ENCODE measurements at regions not wholly inside any gene's neighbourhood (a gene's known extent, or its start where the extent isn't known, plus 50 kb on each side); places are given as distances from the start of the nearest gene placed in this dataset.

DNA sequence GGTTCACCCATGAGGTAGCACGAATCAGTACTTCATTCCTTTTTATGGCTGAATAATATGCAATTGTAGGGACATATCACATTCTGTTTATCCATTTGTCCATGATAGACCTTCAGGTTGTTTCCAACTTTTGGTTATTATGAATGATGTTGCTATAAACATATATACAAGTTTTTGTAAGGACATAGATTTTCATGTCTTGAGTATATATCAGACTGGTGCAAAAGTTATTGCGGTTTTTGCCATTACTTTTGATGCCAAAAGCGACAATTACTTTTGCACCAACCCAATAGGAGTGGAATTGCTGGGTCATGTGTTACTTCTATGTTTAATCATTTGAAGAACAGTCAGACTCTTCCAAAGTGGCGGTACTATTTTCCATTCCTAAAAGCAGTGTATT lies 361.5 kb downstream of the RPS24 start:
- Histone ChIP-seq H3K36me3 (no peaks in the 10 kb centered on the region), H3K27me3 (no peaks in the 10 kb centered on the region), H3K4me3 (no peak overlapping the region), H3K9me3 (no peaks in the 10 kb centered on the region), H3K27ac (no peak overlapping the region), H3K4me1 (no peaks in the 10 kb centered on the region)
- no peak for TF ChIP-seq POLR2A (IDR thresholded peaks at IDR 0.05)
- TF ChIP-seq, protein P1, sequence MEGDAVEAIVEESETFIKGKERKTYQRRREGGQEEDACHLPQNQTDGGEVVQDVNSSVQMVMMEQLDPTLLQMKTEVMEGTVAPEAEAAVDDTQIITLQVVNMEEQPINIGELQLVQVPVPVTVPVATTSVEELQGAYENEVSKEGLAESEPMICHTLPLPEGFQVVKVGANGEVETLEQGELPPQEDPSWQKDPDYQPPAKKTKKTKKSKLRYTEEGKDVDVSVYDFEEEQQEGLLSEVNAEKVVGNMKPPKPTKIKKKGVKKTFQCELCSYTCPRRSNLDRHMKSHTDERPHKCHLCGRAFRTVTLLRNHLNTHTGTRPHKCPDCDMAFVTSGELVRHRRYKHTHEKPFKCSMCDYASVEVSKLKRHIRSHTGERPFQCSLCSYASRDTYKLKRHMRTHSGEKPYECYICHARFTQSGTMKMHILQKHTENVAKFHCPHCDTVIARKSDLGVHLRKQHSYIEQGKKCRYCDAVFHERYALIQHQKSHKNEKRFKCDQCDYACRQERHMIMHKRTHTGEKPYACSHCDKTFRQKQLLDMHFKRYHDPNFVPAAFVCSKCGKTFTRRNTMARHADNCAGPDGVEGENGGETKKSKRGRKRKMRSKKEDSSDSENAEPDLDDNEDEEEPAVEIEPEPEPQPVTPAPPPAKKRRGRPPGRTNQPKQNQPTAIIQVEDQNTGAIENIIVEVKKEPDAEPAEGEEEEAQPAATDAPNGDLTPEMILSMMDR (IDR thresholded peaks at IDR 0.05 in 4 of 5, conservative IDR thresholded peaks at IDR 0.05 in 1 of 5), result no peak
- DNase-seq (no peak), ATAC-seq (no peak)
- intact Hi-C loops (cut with DNase I; ENCODE audit: low total_unique reads), result no loop called here
- in situ Hi-C loops (cut with MboI; ENCODE audit: low sequenced_read_pairs in 4 of 4), result no loop called here

DNA sequence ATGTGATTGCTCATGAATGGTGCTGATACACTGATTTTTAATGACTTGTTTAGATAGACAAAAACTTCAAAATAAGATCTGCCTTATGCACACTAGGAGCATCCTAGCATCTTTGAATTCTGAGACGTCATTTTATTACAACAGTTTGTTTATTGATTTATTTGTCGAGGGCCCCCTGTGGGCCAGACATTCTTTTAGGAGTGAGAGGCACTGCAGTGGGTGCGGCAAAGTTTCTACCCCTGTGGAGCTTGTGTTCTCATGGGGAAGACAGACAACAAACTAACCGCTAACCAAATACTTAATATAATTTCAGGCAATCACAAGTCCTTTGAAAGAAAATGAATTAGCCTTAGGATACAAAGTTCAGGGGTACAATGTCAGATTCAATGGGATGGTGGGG lies 363.1 kb downstream of the RPS24 start:
- in situ Hi-C loops (cut with MboI; ENCODE audit: low sequenced_read_pairs in 4 of 4), result no loop called here
- TF ChIP-seq, protein P1 (IDR thresholded peaks at IDR 0.05 in 4 of 5, conservative IDR thresholded peaks at IDR 0.05 in 1 of 5), result no peak
- no peak for TF ChIP-seq POLR2A (IDR thresholded peaks at IDR 0.05)
- peaks cover 0 to 3% of the 10 kb centered on the region in 2 donors for H3K4me1 ChIP-seq
- no peak for ATAC-seq
- intact Hi-C loops (cut with DNase I; ENCODE audit: low total_unique reads), result no loop called here
- no peaks in the 10 kb centered on the region for H3K27me3 ChIP-seq
- H3K27ac ChIP-seq, result no peak overlapping the region
- H3K9me3 ChIP-seq, result no peaks in the 10 kb centered on the region
- no peak for DNase-seq
- no peaks in the 10 kb centered on the region for H3K36me3 ChIP-seq
- H3K4me3 ChIP-seq, result no peak overlapping the region

DNA sequence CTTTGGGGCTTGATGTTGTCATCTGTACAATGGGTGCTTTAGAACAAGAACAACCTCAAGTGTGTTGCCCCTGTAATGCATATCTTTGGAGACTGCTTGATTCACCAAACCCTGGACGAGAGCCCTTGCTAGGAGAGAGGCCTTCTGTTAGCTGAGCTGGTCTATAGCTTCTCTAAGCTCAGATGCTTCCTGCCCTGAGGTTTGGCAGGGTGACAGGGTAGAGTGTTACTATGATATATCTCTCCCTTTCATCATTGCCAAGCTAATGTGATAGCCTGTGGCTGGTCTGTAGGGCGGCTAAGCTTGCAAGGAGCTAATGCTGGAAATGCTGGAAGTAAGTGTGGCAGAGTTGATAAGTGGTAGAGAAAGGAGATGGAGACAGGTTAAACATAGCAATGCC lies 364.1 kb downstream of the RPS24 start:
- H3K4me3 ChIP-seq, result no peak overlapping the region
- H3K9me3 ChIP-seq, result no peaks in the 10 kb centered on the region
- no peak for DNase-seq
- in situ Hi-C loops (cut with MboI; ENCODE audit: low sequenced_read_pairs in 4 of 4) (no loop called here), intact Hi-C loops (cut with DNase I; ENCODE audit: low total_unique reads) (no loop called here)
- H3K27me3 ChIP-seq, result no peaks in the 10 kb centered on the region
- H3K27ac ChIP-seq, result no peak overlapping the region
- TF ChIP-seq, protein P1 (IDR thresholded peaks at IDR 0.05 in 4 of 5, conservative IDR thresholded peaks at IDR 0.05 in 1 of 5), result no peak
- no peak for TF ChIP-seq POLR2A (IDR thresholded peaks at IDR 0.05)
- no peak for ATAC-seq
- H3K36me3 ChIP-seq, result no peaks in the 10 kb centered on the region
- H3K4me1 ChIP-seq, result peaks cover 0 to 3% of the 10 kb centered on the region in 2 donors

DNA sequence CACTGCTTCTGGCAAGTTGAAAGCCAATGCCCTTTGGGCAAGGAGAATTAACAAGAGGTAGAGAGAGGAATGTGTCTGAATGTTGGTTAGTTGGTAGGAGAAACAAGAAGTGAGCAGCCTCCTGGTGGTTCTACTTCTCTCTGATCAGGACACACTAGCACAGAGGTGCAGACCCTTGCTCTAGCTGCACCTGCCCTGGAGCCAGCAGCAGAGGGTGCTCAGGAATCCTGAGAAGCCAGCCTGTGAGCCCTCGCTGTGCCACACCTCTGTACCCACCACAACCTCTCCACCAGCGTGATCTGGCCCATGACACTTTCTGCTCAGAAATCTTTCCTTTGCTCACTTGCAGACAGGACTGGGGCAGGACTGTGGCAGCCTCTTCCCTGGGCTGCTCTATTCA lies 364.7 kb downstream of the RPS24 start:
- no peaks in the 10 kb centered on the region for H3K36me3 ChIP-seq
- intact Hi-C loops (cut with DNase I; ENCODE audit: low total_unique reads), result no loop called here
- DNase-seq, result no peak
- H3K27ac ChIP-seq, result no peak overlapping the region
- peaks cover 0 to 3% of the 10 kb centered on the region in 2 donors for H3K4me1 ChIP-seq
- ATAC-seq, result no peak
- no peak overlapping the region for H3K4me3 ChIP-seq
- H3K9me3 ChIP-seq, result no peaks in the 10 kb centered on the region
- in situ Hi-C loops (cut with MboI; ENCODE audit: low sequenced_read_pairs in 4 of 4), result no loop called here
- no peaks in the 10 kb centered on the region for H3K27me3 ChIP-seq
- TF ChIP-seq, protein P1 (IDR thresholded peaks at IDR 0.05 in 4 of 5, conservative IDR thresholded peaks at IDR 0.05 in 1 of 5), result no peak
- no peak for TF ChIP-seq POLR2A (IDR thresholded peaks at IDR 0.05)

Measured in gastrocnemius medialis (tissue), 4 donors.